Panc1 (cell line): ENCODE measurements at regions not wholly inside any gene's neighbourhood (a gene's known extent, or its start where the extent isn't known, plus 50 kb on each side); places are given as distances from the start of the nearest gene placed in this dataset.

Source experiments
- POLR2AphosphoS5 ChIP-seq: IDR thresholded peaks from 2 replicates; pipeline ENCODE4 v1.6.1; 2012; ENCODE audit warnings: mild to moderate bottlenecking, low read depth, low read length, moderate library complexity
- TF ChIP-seq, protein P1 (sequence below): fragments of 450-650 bp; IDR thresholded peaks from 2 replicates; pipeline ENCODE4 v1.5.1; 2017; ENCODE audit warnings: mild to moderate bottlenecking
- TF ChIP-seq, protein P2 (sequence below), 2 experiments: IDR thresholded peaks; 2 replicates each; pipeline ENCODE4 v1.6.1; 2011 to 2012; ENCODE audit warnings: low read depth in 2 of 2, control low read depth in 1 of 2, low read length in 1 of 2, mild to moderate bottlenecking in 1 of 2, moderate library complexity in 1 of 2; ENCODE audit not compliant: insufficient read depth in 1 of 2

DNA sequence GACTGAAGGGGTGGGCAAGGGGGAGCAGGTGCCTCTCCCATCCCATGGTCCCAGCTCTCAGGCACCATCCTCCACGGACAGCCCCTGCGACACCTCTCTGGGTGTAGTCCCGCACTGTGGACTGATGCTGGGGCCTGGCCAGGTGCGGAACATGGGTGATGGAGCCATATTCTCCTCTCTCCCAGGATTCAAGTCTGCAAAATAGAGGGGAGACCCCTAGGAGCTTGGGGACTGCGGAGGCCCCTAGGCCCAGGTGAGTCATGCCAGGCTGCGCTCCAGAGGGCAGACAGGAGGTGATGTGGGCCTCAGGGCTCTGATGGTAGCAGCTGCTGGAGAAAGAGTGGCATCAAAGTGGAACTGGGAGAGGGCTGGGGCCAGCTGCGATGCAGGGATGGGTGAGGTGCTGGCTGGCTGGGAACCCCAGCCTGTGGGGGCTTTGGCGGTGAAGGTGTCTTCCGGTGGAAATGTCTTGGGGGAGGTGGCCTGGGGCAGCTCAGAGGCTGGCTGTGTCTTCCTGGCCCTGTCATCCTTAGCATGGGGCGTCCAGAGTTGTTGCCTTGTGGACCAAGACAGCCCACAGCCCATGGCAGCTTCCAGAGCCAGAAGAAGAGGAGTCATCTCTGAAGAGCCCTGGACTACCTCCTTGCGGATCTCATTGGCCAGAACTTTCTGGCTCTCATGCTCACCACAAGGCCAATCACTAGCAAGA lies 149.1 kb downstream of the KIF26A start:
- TF ChIP-seq, protein P1, sequence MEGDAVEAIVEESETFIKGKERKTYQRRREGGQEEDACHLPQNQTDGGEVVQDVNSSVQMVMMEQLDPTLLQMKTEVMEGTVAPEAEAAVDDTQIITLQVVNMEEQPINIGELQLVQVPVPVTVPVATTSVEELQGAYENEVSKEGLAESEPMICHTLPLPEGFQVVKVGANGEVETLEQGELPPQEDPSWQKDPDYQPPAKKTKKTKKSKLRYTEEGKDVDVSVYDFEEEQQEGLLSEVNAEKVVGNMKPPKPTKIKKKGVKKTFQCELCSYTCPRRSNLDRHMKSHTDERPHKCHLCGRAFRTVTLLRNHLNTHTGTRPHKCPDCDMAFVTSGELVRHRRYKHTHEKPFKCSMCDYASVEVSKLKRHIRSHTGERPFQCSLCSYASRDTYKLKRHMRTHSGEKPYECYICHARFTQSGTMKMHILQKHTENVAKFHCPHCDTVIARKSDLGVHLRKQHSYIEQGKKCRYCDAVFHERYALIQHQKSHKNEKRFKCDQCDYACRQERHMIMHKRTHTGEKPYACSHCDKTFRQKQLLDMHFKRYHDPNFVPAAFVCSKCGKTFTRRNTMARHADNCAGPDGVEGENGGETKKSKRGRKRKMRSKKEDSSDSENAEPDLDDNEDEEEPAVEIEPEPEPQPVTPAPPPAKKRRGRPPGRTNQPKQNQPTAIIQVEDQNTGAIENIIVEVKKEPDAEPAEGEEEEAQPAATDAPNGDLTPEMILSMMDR, result no peak
- TF ChIP-seq, protein P2, sequence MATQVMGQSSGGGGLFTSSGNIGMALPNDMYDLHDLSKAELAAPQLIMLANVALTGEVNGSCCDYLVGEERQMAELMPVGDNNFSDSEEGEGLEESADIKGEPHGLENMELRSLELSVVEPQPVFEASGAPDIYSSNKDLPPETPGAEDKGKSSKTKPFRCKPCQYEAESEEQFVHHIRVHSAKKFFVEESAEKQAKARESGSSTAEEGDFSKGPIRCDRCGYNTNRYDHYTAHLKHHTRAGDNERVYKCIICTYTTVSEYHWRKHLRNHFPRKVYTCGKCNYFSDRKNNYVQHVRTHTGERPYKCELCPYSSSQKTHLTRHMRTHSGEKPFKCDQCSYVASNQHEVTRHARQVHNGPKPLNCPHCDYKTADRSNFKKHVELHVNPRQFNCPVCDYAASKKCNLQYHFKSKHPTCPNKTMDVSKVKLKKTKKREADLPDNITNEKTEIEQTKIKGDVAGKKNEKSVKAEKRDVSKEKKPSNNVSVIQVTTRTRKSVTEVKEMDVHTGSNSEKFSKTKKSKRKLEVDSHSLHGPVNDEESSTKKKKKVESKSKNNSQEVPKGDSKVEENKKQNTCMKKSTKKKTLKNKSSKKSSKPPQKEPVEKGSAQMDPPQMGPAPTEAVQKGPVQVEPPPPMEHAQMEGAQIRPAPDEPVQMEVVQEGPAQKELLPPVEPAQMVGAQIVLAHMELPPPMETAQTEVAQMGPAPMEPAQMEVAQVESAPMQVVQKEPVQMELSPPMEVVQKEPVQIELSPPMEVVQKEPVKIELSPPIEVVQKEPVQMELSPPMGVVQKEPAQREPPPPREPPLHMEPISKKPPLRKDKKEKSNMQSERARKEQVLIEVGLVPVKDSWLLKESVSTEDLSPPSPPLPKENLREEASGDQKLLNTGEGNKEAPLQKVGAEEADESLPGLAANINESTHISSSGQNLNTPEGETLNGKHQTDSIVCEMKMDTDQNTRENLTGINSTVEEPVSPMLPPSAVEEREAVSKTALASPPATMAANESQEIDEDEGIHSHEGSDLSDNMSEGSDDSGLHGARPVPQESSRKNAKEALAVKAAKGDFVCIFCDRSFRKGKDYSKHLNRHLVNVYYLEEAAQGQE (IDR thresholded peaks at IDR 0.05; ENCODE audit: insufficient read depth in 1 of 2, low read depth in 2 of 2, low read length in 1 of 2), result no peak
- no peak for TF ChIP-seq POLR2AphosphoS5
